IMR-90 (cell line): ENCODE measurements at regions not wholly inside any gene's neighbourhood (a gene's known extent, or its start where the extent isn't known, plus 50 kb on each side); places are given as distances from the start of the nearest gene placed in this dataset.

Experiments
- ATAC-seq: fragments of 200-7000 bp; cut with Tn5 transposase; 2 replicates; pipeline ENCODE4 v1.9.1; 2020; ENCODE audit warnings: low read depth, mild to moderate bottlenecking, moderate library complexity
- BruUV-seq: library from RNA; stranded (reverse); fragments of 400-500 nt; replicated peaks from 2 replicates; lab custom pipeline; 2021; lab: Mats Ljungman, UMichigan
- CTCF ChIA-PET: fragments of 300-600 bp; formaldehyde crosslinking; extraction: SDS; loops from one replicate; lab custom pipeline; 2021; ENCODE audit warnings: antibody characterized with exemption; lab: Yijun Ruan, JAX
- POLR2A ChIA-PET: fragments of 300-600 bp; sonication (Branson Sonifier 250); formaldehyde crosslinking; loops from one replicate; lab custom pipeline; 2022; ENCODE audit warnings: antibody characterized with exemption; ENCODE audit not compliant: unreplicated experiment; lab: Charles Lee
- DNase-seq: peaks from one replicate; pipeline ENCODE4 v3.0.0; 2013
- H2AFZ ChIP-seq: replicated peaks from 2 replicates; pipeline ENCODE3; 2013; ENCODE audit warnings: low read length, mild to moderate bottlenecking; ENCODE audit not compliant: poor library complexity
- H2AK5ac ChIP-seq: 2 replicates; pipeline ENCODE4 v1.6.1; 2013; ENCODE audit warnings: low read depth, low read length, inconsistent platforms
- H2AK9ac ChIP-seq: replicated peaks from 2 replicates; pipeline ENCODE3; 2013; ENCODE audit warnings: mild to moderate bottlenecking, low read depth, low read length, moderate library complexity; ENCODE audit not compliant: poor library complexity
- H2BK120ac ChIP-seq: 2 replicates; pipeline ENCODE4 v1.6.1; 2013; ENCODE audit warnings: low read depth, low read length, inconsistent platforms
- H2BK15ac ChIP-seq: 3 replicates; pipeline ENCODE4 v1.6.1; 2013; ENCODE audit warnings: low read depth, low read length, inconsistent platforms
- H2BK20ac ChIP-seq: 2 replicates; pipeline ENCODE4 v1.6.1; 2013; ENCODE audit warnings: low read depth, mild to moderate bottlenecking, inconsistent platforms, low read length, moderate library complexity
- H2BK5ac ChIP-seq: 2 replicates; pipeline ENCODE4 v1.6.1; 2013; ENCODE audit warnings: mild to moderate bottlenecking, low read depth, low read length, inconsistent platforms; ENCODE audit not compliant: poor library complexity, severe bottlenecking
- H3K14ac ChIP-seq: replicated peaks from 2 replicates; pipeline ENCODE4 v1.6.1; 2013; ENCODE audit warnings: low read depth, low read length, inconsistent platforms
- H3K18ac ChIP-seq: 2 replicates; pipeline ENCODE4 v1.6.1; 2013; ENCODE audit warnings: low read depth, low read length, control low read depth
- H3K23ac ChIP-seq: 2 replicates; pipeline ENCODE4 v1.6.1; 2013; ENCODE audit warnings: low read depth, low read length, inconsistent platforms
- H3K27ac ChIP-seq: 2 replicates; pipeline ENCODE4 v1.5.1; 2013; ENCODE audit warnings: mild to moderate bottlenecking, control low read depth, low read length; ENCODE audit not compliant: insufficient read depth
- H3K27me3 ChIP-seq: 2 replicates; pipeline ENCODE4 v1.6.1; 2013; ENCODE audit warnings: low read length; ENCODE audit not compliant: control insufficient read depth, insufficient read depth
- H3K36me3 ChIP-seq: 2 replicates; pipeline ENCODE4 v1.6.1; 2013; ENCODE audit warnings: low read length, mixed read lengths; ENCODE audit not compliant: control insufficient read depth, insufficient read depth
- H3K4ac ChIP-seq: 2 replicates; pipeline ENCODE4 v1.6.1; 2013; ENCODE audit warnings: low read depth, low read length, inconsistent platforms
- H3K4me1 ChIP-seq: 2 replicates; pipeline ENCODE4 v1.6.1; 2013; ENCODE audit warnings: low read length, mixed read lengths; ENCODE audit not compliant: control insufficient read depth, insufficient read depth
- H3K4me2 ChIP-seq: 2 replicates; pipeline ENCODE4 v1.6.1; 2013; ENCODE audit warnings: low read depth, mild to moderate bottlenecking, control low read depth, low read length, moderate library complexity
- H3K4me3 ChIP-seq: 2 replicates; pipeline ENCODE4 v1.5.1; 2013; ENCODE audit warnings: low read depth, mild to moderate bottlenecking, control low read depth, low read length, moderate library complexity; ENCODE audit not compliant: insufficient read depth
- H3K56ac ChIP-seq: 2 replicates; pipeline ENCODE4 v1.6.1; 2013; ENCODE audit warnings: low read length, inconsistent platforms; ENCODE audit not compliant: insufficient read depth; ENCODE audit errors: extremely low read depth
- H3K79me1 ChIP-seq, 2 experiments: 2 replicates each; pipeline ENCODE4 v1.6.1; 2013; ENCODE audit warnings: low read length in 2 of 2, inconsistent platforms in 1 of 2, low read depth in 1 of 2
- H3K9ac ChIP-seq: 2 replicates; pipeline ENCODE4 v1.6.1; 2013; ENCODE audit warnings: low read depth, low read length, control low read depth
- H3K9me1 ChIP-seq: 2 replicates; pipeline ENCODE4 v1.6.1; 2013; ENCODE audit warnings: low read length, inconsistent platforms; ENCODE audit not compliant: insufficient read depth
- H3K9me3 ChIP-seq: 2 replicates; pipeline ENCODE4 v1.6.1; 2013; ENCODE audit warnings: low read length; ENCODE audit not compliant: control insufficient read depth, insufficient read depth
- H4K20me1 ChIP-seq: 2 replicates; pipeline ENCODE4 v1.6.1; 2013; ENCODE audit warnings: low read length, inconsistent platforms; ENCODE audit not compliant: insufficient read depth
- H4K5ac ChIP-seq: 2 replicates; pipeline ENCODE4 v1.6.1; 2013; ENCODE audit warnings: mild to moderate bottlenecking, low read depth, low read length, control low read depth
- H4K8ac ChIP-seq, 2 experiments: 2 replicates each; pipeline ENCODE4 v1.6.1; 2013; ENCODE audit warnings: low read depth in 2 of 2, low read length in 2 of 2, control low read depth in 1 of 2, inconsistent platforms in 1 of 2
- H4K91ac ChIP-seq: 2 replicates; pipeline ENCODE4 v1.6.1; 2013; ENCODE audit warnings: low read depth, low read length, inconsistent platforms; ENCODE audit not compliant: insufficient read depth
- BHLHE40 ChIP-seq: fragments of 150-350 bp; IDR thresholded peaks from 2 replicates; pipeline ENCODE4 v1.6.1; 2016; ENCODE audit warnings: mild to moderate bottlenecking, low read depth, low read length
- FOS ChIP-seq: fragments of 150-350 bp; IDR thresholded peaks from 2 replicates; pipeline ENCODE4 v1.6.1; 2016; ENCODE audit warnings: low read depth, low read length
- MAFK ChIP-seq: IDR thresholded peaks from 2 replicates; pipeline ENCODE4 v1.6.1; 2012; ENCODE audit warnings: low read depth, low read length, improper control_type of control experiment
- MAZ ChIP-seq: IDR thresholded peaks from 2 replicates; pipeline ENCODE4 v1.6.1; 2012; ENCODE audit warnings: low read depth, mild to moderate bottlenecking, low read length, improper control_type of control experiment, moderate library complexity, borderline replicate concordance
- NFE2L2 ChIP-seq: fragments of 150-350 bp; IDR thresholded peaks from 2 replicates; pipeline ENCODE4 v1.6.1; 2016; ENCODE audit warnings: low read depth, mild to moderate bottlenecking, low read length
- POLR2A ChIP-seq: IDR thresholded peaks from 2 replicates; pipeline ENCODE4 v1.6.1; 2012; ENCODE audit warnings: mild to moderate bottlenecking, low read depth, low read length
- RAD21 ChIP-seq: IDR thresholded peaks from 2 replicates; pipeline ENCODE4 v1.6.1; 2012; ENCODE audit warnings: low read length, improper control_type of control experiment
- RCOR1 ChIP-seq: IDR thresholded peaks from 2 replicates; pipeline ENCODE4 v1.6.1; 2012; ENCODE audit warnings: mild to moderate bottlenecking, low read length, improper control_type of control experiment; ENCODE audit not compliant: insufficient replicate concordance
- RFX5 ChIP-seq: IDR thresholded peaks from 2 replicates; pipeline ENCODE4 v1.8.0; 2012; ENCODE audit warnings: low read depth, mild to moderate bottlenecking, low read length, moderate library complexity
- SMC3 ChIP-seq: fragments of 150-350 bp; IDR thresholded peaks from 2 replicates; pipeline ENCODE4 v1.6.1; 2016; ENCODE audit warnings: low read depth, mild to moderate bottlenecking, antibody characterized with exemption, low read length, moderate library complexity
- WGBS, 2 experiments: methylation state at CpG; one replicate each; pipeline versions ENCODE4 v1.1.5 to v1.1.7; 2013; ENCODE audit warnings: missing lambda C conversion rate in 2 of 2; ENCODE audit not compliant: insufficient read length in 1 of 2; ENCODE audit errors: extremely low coverage in 2 of 2; 5-methylcytosine and 5-hydroxymethylcytosine counted together
- dilution Hi-C: fragments of 300-500 bp; cut with HindIII; formaldehyde crosslinking; loops from one replicate; pipeline ENCODE4 v1.14.3; 2018; ENCODE audit warnings: low sequenced_read_pairs; ENCODE audit not compliant: unreplicated experiment
- in situ Hi-C: fragments of 300-500 bp; cut with MboI; formaldehyde crosslinking; loops from 3 replicates; pipeline ENCODE4 v1.14.3; 2019; ENCODE audit warnings: low sequenced_read_pairs, inconsistent platforms, mixed read lengths
- intact Hi-C: fragments of 100-400 bp; cut with micrococcal nuclease; formaldehyde crosslinking; loops from 2 replicates; pipeline ENCODE4 v1.10.0; 2022
- TF ChIP-seq, protein P1 (sequence below): fragments of 150-350 bp; IDR thresholded peaks from 2 replicates; pipeline ENCODE4 v1.6.1; 2016; ENCODE audit warnings: low read depth, mild to moderate bottlenecking, low read length, moderate library complexity, borderline replicate concordance
- TF ChIP-seq, protein P2 (sequence below): fragments of 150-350 bp; IDR thresholded peaks from 2 replicates; pipeline ENCODE4 v1.6.1; 2017; ENCODE audit warnings: mild to moderate bottlenecking, antibody characterized with exemption, low read length, low read depth
- TF ChIP-seq, protein P3 (sequence below): conservative IDR thresholded peaks from 2 replicates; pipeline ENCODE4 v1.5.1; 2012; ENCODE audit warnings: mild to moderate bottlenecking, low read depth, low read length, improper control_type of control experiment

DNA sequence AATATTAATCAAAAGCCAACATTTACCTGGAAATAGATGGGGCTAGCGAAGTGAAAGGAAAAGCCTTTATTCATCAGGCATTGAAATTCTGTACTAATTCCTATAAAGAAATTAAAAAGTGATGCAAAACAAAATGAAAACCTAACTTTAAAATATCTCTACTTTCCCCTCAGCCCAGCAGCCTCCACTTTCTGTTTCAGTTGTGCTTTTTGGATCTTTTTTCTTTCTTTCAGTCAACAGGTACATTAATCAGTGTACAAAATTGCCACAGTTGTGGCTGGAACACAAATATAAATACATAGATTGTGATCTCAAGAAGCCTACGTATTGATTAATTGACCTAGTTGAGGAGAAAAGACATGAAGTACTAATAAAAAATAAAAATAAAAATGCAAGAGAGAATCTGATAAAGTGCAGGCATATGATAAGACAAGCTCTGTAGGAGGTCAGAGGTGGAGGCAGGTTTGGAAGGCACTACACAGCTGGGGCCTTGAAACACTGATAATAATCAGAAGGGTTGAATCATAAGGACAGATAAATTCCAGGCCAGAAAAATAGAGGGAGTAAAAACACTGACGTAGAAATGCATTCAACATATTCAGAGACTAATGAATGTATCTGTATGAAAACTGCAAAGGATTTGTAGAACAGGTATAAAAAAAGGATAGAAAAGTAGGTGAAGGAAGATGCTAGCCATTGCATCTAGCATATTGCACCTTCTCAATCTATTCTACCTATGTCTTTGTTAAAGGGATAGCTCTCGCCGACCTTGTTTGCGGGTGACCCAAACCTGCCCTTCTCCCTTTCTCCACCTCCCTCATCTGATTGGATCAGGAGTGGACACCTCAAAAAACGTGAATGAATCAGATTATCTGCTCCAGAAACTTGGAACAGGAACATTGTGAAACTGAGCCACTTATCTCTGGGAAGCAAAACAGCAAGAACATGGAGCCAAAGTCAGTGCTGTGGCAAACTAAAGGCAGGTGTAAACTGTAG is 607.8 kb upstream of the ADGRL2 start:
- H4K8ac ChIP-seq = no peak overlapping the region
- DNase-seq (no peak), ATAC-seq (no peak)
- no peak overlapping the region for H2AFZ ChIP-seq
- H3K4me3 ChIP-seq = no peak overlapping the region
- no peaks in the 10 kb centered on the region for H4K20me1 ChIP-seq
- H3K79me1 ChIP-seq = no peaks in the 10 kb centered on the region
- TF ChIP-seq SMC3 (no peak), FOS (no peak), MAFK (no peak), RCOR1 (no peak), MAZ (no peak), BHLHE40 (no peak), NFE2L2 (no peak), RAD21 (no peak), RFX5 (no peak), POLR2A (no peak)
- TF ChIP-seq, protein P1, sequence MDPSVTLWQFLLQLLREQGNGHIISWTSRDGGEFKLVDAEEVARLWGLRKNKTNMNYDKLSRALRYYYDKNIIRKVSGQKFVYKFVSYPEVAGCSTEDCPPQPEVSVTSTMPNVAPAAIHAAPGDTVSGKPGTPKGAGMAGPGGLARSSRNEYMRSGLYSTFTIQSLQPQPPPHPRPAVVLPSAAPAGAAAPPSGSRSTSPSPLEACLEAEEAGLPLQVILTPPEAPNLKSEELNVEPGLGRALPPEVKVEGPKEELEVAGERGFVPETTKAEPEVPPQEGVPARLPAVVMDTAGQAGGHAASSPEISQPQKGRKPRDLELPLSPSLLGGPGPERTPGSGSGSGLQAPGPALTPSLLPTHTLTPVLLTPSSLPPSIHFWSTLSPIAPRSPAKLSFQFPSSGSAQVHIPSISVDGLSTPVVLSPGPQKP = no peak
- TF ChIP-seq, protein P2, sequence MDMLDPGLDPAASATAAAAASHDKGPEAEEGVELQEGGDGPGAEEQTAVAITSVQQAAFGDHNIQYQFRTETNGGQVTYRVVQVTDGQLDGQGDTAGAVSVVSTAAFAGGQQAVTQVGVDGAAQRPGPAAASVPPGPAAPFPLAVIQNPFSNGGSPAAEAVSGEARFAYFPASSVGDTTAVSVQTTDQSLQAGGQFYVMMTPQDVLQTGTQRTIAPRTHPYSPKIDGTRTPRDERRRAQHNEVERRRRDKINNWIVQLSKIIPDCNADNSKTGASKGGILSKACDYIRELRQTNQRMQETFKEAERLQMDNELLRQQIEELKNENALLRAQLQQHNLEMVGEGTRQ = no peak
- TF ChIP-seq, protein P3, sequence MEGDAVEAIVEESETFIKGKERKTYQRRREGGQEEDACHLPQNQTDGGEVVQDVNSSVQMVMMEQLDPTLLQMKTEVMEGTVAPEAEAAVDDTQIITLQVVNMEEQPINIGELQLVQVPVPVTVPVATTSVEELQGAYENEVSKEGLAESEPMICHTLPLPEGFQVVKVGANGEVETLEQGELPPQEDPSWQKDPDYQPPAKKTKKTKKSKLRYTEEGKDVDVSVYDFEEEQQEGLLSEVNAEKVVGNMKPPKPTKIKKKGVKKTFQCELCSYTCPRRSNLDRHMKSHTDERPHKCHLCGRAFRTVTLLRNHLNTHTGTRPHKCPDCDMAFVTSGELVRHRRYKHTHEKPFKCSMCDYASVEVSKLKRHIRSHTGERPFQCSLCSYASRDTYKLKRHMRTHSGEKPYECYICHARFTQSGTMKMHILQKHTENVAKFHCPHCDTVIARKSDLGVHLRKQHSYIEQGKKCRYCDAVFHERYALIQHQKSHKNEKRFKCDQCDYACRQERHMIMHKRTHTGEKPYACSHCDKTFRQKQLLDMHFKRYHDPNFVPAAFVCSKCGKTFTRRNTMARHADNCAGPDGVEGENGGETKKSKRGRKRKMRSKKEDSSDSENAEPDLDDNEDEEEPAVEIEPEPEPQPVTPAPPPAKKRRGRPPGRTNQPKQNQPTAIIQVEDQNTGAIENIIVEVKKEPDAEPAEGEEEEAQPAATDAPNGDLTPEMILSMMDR = no peak
- no peak overlapping the region for H3K4ac ChIP-seq
- no peak overlapping the region for H4K5ac ChIP-seq
- H3K9me3 ChIP-seq = no peaks in the 10 kb centered on the region
- no peak overlapping the region for H3K18ac ChIP-seq
- 52% methylated on average over 2 of the region's 7 CpGs; no CpG with 5 or more reads in 1 of the 2 experiments for WGBS, 2 experiments
- no TSS peak for BruUV-seq
- H2BK15ac ChIP-seq = no peak overlapping the region
- no peaks in the 10 kb centered on the region for H3K27me3 ChIP-seq
- no peak overlapping the region for H3K56ac ChIP-seq
- no peak overlapping the region for H3K27ac ChIP-seq
- H2AK5ac ChIP-seq = no peak overlapping the region
- no peak overlapping the region for H3K23ac ChIP-seq
- H3K36me3 ChIP-seq = no peaks in the 10 kb centered on the region
- H3K14ac ChIP-seq = no peak overlapping the region
- dilution Hi-C loops (no loop called here), intact Hi-C loops (no loop called here), in situ Hi-C loops (no loop called here)
- no peak overlapping the region for H3K4me2 ChIP-seq
- H2BK120ac ChIP-seq = no peak overlapping the region
- H2BK20ac ChIP-seq = no peak overlapping the region
- H2BK5ac ChIP-seq = no peak overlapping the region
- POLR2A ChIA-PET = no interaction called here
- H3K9ac ChIP-seq = no peak overlapping the region
- H3K4me1 ChIP-seq = no peaks in the 10 kb centered on the region
- no peak overlapping the region for H4K91ac ChIP-seq
- no peaks in the 10 kb centered on the region for H3K9me1 ChIP-seq
- no peak overlapping the region for H2AK9ac ChIP-seq
- CTCF ChIA-PET = interaction anchor here (0.7 kb wide), 1 partner anchor 24 kb away, joined by 3 read pairs; no protein-coding TSS in a partner anchor
